Lower leg skin (tissue), 4 donors: ENCODE measurements at regions not wholly inside any gene's neighbourhood (a gene's known extent, or its start where the extent isn't known, plus 50 kb on each side); places are given as distances from the start of the nearest gene placed in this dataset.

Experiments used
- DNase-seq, 2 donors: peaks; one replicate each; pipeline ENCODE4 v3.0.0-alpha.2; 2019; ENCODE audit warnings: low spot score in 2 of 2
- H3K4me3 ChIP-seq: fragments of 200-600 bp; sonication (generic); 2 replicates; pipeline ENCODE4 v1.5.1; 2017; ENCODE audit warnings: mild to moderate bottlenecking, low read depth; ENCODE audit not compliant: poor library complexity, severe bottlenecking
- POLR2A ChIP-seq, 2 donors: fragments of 450-650 bp; IDR thresholded peaks; one replicate each; pipeline ENCODE4 v1.6.1; 2016 to 2017; ENCODE audit warnings: antibody characterized with exemption in 2 of 2, mild to moderate bottlenecking in 1 of 2, moderate library complexity in 1 of 2
- WGBS, 2 donors: methylation state at CpG; one replicate each; pipeline ENCODE4 v1.1.5; 2018; 5-methylcytosine and 5-hydroxymethylcytosine counted together
- intact Hi-C: fragments of 100-400 bp; cut with DNase I; formaldehyde crosslinking; loops from one replicate; pipeline ENCODE4 v1.15.0; 2023; ENCODE audit warnings: low total_unique reads
- TF ChIP-seq, protein P1 (sequence below), 3 donors: fragments of 450-650 bp; IDR thresholded peaks; one replicate each; pipeline ENCODE4 v1.5.1; 2016; ENCODE audit warnings: antibody characterized with exemption in 3 of 3, mild to moderate bottlenecking in 3 of 3, moderate library complexity in 2 of 3

DNA sequence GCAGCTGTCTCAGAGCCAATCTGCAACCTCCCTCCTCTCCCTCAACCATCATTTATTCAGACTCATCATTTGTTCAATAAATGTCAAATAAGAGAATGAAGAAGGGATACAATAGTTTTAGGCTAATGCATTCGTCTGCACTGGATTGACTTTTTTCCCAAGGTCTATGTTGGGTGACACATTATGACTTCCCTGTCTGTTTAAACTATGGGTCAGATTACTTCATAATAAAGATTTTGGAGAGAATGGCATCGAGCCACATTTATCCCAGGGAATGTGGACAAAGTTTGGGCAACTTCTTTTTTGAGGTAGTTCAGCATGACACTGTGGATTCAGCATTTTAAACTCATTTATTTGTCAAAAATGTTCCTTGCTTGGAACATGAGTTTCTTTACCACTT, 107.4 kb upstream of the ADGRL2 start:
- TF ChIP-seq, protein P1, sequence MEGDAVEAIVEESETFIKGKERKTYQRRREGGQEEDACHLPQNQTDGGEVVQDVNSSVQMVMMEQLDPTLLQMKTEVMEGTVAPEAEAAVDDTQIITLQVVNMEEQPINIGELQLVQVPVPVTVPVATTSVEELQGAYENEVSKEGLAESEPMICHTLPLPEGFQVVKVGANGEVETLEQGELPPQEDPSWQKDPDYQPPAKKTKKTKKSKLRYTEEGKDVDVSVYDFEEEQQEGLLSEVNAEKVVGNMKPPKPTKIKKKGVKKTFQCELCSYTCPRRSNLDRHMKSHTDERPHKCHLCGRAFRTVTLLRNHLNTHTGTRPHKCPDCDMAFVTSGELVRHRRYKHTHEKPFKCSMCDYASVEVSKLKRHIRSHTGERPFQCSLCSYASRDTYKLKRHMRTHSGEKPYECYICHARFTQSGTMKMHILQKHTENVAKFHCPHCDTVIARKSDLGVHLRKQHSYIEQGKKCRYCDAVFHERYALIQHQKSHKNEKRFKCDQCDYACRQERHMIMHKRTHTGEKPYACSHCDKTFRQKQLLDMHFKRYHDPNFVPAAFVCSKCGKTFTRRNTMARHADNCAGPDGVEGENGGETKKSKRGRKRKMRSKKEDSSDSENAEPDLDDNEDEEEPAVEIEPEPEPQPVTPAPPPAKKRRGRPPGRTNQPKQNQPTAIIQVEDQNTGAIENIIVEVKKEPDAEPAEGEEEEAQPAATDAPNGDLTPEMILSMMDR (IDR thresholded peaks at IDR 0.05) = no peak
- no peak for TF ChIP-seq POLR2A (IDR thresholded peaks at IDR 0.05)
- WGBS, 2 donors = 91 to 92% methylated on average over 2 of the region's 2 CpGs
- H3K4me3 ChIP-seq = no peak overlapping the region
- intact Hi-C loops = no loop called here
- DNase-seq = no peak

DNA sequence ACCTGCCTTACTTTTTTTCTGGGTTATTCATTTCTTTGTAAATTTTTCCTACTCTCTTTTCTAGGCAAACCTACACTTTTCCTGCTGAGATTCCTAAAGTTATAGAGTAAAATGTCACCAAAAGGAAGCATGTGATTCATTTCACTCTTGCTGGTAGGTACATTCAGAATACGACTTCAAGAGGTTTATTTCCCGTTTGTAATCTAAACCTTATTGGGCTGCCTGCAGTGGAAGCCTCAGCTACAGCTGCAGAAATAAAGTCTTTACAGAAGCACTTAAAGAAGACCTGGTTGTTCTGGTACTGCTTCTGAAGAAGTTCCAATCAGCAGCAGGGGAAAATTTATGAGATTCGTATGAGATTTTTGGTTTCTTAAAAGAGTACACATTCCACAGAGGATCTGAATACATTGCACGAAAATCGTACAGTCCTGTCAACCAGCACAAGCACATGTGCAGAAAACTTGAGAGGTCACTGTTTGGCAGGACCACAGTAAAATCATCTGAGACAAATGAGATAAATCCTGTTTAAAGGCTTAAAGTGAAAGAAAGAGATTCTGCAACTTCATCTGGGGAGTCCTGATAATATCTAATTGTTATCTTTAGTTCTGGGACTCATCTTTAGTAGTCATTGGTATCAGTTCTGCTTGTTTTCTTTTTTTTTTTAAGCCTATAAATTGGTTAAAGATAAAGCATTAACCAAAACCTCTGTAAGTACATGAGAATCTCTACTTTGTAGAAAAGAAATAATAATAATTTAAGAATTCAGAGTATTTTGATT, 109.9 kb upstream of the ADGRL2 start:
- intact Hi-C loops = no loop called here
- 40 to 53% methylated on average over 5 of the region's 5 CpGs for WGBS, 2 donors
- TF ChIP-seq, protein P1 (IDR thresholded peaks at IDR 0.05) = no peak
- TF ChIP-seq POLR2A (IDR thresholded peaks at IDR 0.05) = no peak
- no peak for DNase-seq
- H3K4me3 ChIP-seq = no peak overlapping the region

DNA sequence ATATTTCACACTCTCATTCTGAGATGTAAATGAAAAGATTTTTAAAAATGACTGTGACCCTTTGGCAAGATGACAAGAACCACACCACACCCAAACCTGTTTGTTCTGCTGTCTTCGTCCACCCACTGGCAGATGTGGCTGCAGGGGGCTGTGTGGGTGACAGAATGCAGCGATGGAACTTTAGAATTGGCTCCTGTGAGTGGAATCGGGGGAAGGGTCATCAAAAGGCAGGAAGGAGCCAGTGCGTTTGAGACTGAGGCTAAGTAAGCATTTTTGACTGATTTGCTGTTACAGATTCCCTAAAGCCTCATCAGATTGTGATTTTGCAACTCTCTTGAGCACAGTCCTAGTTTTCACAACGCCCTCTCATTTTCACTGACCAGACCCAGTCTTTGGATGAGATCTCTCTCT, 111.2 kb upstream of the ADGRL2 start:
- DNase-seq = no peak
- intact Hi-C loops = no loop called here
- TF ChIP-seq, protein P1 (IDR thresholded peaks at IDR 0.05) = no peak
- TF ChIP-seq POLR2A (IDR thresholded peaks at IDR 0.05) = no peak
- no peak overlapping the region for H3K4me3 ChIP-seq
- WGBS, 2 donors = 34 to 37% methylated on average over 5 of the region's 5 CpGs

- intact Hi-C loops = no loop called here
- DNase-seq = no peak
- H3K4me3 ChIP-seq = no peak overlapping the region
- 90 to 92% methylated on average over 7 of the region's 7 CpGs for WGBS, 2 donors
- TF ChIP-seq POLR2A (IDR thresholded peaks at IDR 0.05) = no peak
- TF ChIP-seq, protein P1 (IDR thresholded peaks at IDR 0.05) = no peak
Observed at GRCh38 chr1:81682490-81682889, 118.2 kb upstream of the ADGRL2 start.

DNA sequence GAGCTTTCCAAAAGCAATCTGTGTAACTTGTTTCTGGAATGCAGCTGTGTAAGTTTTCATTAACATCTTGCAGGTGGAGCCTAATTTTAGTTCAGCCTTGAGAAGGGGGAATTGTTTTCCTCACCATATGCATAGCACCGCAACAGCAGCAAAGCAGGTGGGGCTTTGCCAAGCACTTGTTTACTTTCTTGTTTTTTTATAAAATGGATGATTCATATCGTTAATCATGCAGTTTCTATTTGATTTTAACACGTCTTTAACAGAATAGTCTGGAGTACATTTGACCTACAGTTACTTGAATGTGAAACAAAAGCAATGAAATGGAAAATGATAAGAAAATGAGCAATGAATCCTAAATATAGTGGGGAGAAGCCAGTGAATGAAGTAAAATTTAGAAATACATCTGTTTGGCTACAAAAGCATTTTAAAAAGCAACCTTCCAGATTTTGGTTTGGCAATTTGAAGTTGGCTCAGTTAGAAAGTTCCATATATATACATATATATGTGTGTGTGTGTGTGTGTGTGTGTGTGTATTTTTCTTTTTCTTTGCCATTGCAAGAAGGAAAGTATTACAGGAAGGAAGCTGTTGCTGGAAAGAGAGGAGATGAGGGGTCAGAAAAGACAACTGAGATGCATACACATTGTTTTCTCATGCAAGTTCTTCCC, 119.0 kb upstream of the ADGRL2 start:
- no peak overlapping the region for H3K4me3 ChIP-seq
- no peak for DNase-seq
- WGBS, 2 donors = 9 to 10% methylated on average over 3 of the region's 3 CpGs
- intact Hi-C loops = no loop called here
- TF ChIP-seq, protein P1 (IDR thresholded peaks at IDR 0.05) = no peak
- TF ChIP-seq POLR2A (IDR thresholded peaks at IDR 0.05) = no peak
